SK-N-SH treated with all-trans-retinoic acid at 6 μM for 48 hours (cell line): ENCODE measurements at regions not wholly inside any gene's neighbourhood (a gene's known extent, or its start where the extent isn't known, plus 50 kb on each side); places are given as distances from the start of the nearest gene placed in this dataset.

ENCODE experiments used
- ATAC-seq: fragments of 200-7000 bp; cut with Tn5 transposase; 3 replicates; pipeline ENCODE4 v1.9.1; 2020; ENCODE audit warnings: mild to moderate bottlenecking, moderate library complexity
- ARNTL ChIP-seq: fragments of 450-650 bp; formaldehyde crosslinking; IDR thresholded peaks from 2 replicates; pipeline ENCODE4 v1.5.0; 2020; ENCODE audit warnings: low read depth, mild to moderate bottlenecking, moderate library complexity, borderline replicate concordance
- BACH2 ChIP-seq: fragments of 250-450 bp; sonication (Bioruptor Pico); IDR thresholded peaks from 2 replicates; pipeline ENCODE4 v1.9.0; 2021; ENCODE audit warnings: mild to moderate bottlenecking, borderline replicate concordance
- CREB5 ChIP-seq: fragments of 250-450 bp; sonication (Bioruptor Pico); IDR thresholded peaks from 2 replicates; pipeline ENCODE4 v1.5.1; 2020; ENCODE audit warnings: low read depth, mild to moderate bottlenecking, moderate library complexity
- CSRNP3 ChIP-seq: fragments of 250-450 bp; sonication (Bioruptor Pico); IDR thresholded peaks from 2 replicates; pipeline ENCODE4 v1.5.1; 2021; ENCODE audit warnings: mild to moderate bottlenecking, moderate library complexity
- ESRRG ChIP-seq: fragments of 250-450 bp; sonication (Bioruptor Pico); IDR thresholded peaks from 2 replicates; pipeline ENCODE4 v1.6.1; 2021; ENCODE audit warnings: mild to moderate bottlenecking
- GLIS3 ChIP-seq: fragments of 250-450 bp; sonication (Bioruptor Pico); IDR thresholded peaks from 2 replicates; pipeline ENCODE4 v1.5.0; 2020; ENCODE audit warnings: mild to moderate bottlenecking, moderate library complexity
- ISL1 ChIP-seq: fragments of 250-450 bp; sonication (Bioruptor Pico); IDR thresholded peaks from 2 replicates; pipeline ENCODE4 v2.1.2; 2022; ENCODE audit warnings: mild to moderate bottlenecking, moderate library complexity
- PPARA ChIP-seq: fragments of 250-450 bp; sonication (Bioruptor Pico); IDR thresholded peaks from 2 replicates; pipeline ENCODE4 v1.5.0; 2020; ENCODE audit warnings: mild to moderate bottlenecking, borderline replicate concordance
- RARB ChIP-seq: fragments of 250-450 bp; sonication (Bioruptor Pico); IDR thresholded peaks from 2 replicates; pipeline ENCODE4 v1.8.0; 2021; ENCODE audit warnings: mild to moderate bottlenecking, moderate library complexity
- SNAI2 ChIP-seq: fragments of 250-450 bp; sonication (Bioruptor Pico); IDR thresholded peaks from 2 replicates; pipeline ENCODE4 v1.5.0; 2020; ENCODE audit warnings: mild to moderate bottlenecking, moderate library complexity
- TCF4 ChIP-seq: fragments of 250-450 bp; sonication (Bioruptor Pico); IDR thresholded peaks from 2 replicates; pipeline ENCODE4 v1.8.0; 2021; ENCODE audit warnings: mild to moderate bottlenecking, moderate library complexity, borderline replicate concordance
- TOX ChIP-seq: fragments of 250-450 bp; sonication (Bioruptor Pico); IDR thresholded peaks from 2 replicates; pipeline ENCODE4 v1.8.0; 2021; ENCODE audit warnings: mild to moderate bottlenecking, moderate library complexity, borderline replicate concordance
- ZC3H10 ChIP-seq: fragments of 250-450 bp; sonication (Bioruptor Pico); IDR thresholded peaks from 2 replicates; pipeline ENCODE4 v1.5.1; 2021; ENCODE audit warnings: mild to moderate bottlenecking, moderate library complexity
- ZFP3 ChIP-seq: fragments of 250-450 bp; sonication (Bioruptor Pico); IDR thresholded peaks from 2 replicates; pipeline ENCODE4 v1.5.0; 2020; ENCODE audit warnings: mild to moderate bottlenecking, moderate library complexity
- ZFP30 ChIP-seq: fragments of 450-650 bp; formaldehyde crosslinking; IDR thresholded peaks from 2 replicates; pipeline ENCODE4 v1.5.0; 2022; ENCODE audit warnings: mild to moderate bottlenecking, moderate library complexity
- ZNF565 ChIP-seq: fragments of 450-650 bp; formaldehyde crosslinking; conservative IDR thresholded peaks from 2 replicates; pipeline ENCODE4 v1.5.0; 2020; ENCODE audit warnings: low read depth, mild to moderate bottlenecking, moderate library complexity
- ZNF70 ChIP-seq: fragments of 450-650 bp; formaldehyde crosslinking; IDR thresholded peaks from 2 replicates; pipeline ENCODE4 v1.5.0; 2020; ENCODE audit warnings: mild to moderate bottlenecking, moderate library complexity
- ZNF8 ChIP-seq: fragments of 450-650 bp; formaldehyde crosslinking; IDR thresholded peaks from 2 replicates; pipeline ENCODE4 v1.5.0; 2020; ENCODE audit warnings: mild to moderate bottlenecking, moderate library complexity
- TF ChIP-seq, protein P1 (sequence below): fragments of 250-450 bp; sonication (Bioruptor Pico); IDR thresholded peaks from 2 replicates; pipeline ENCODE4 v1.5.0; 2020; ENCODE audit warnings: mild to moderate bottlenecking, moderate library complexity
- TF ChIP-seq, protein P2 (sequence below): fragments of 250-450 bp; sonication (Bioruptor Pico); IDR thresholded peaks from 2 replicates; pipeline ENCODE4 v1.8.0; 2021; ENCODE audit warnings: low read depth, mild to moderate bottlenecking, moderate library complexity, borderline replicate concordance
- TF ChIP-seq, protein P3 (sequence below): fragments of 250-450 bp; sonication (Bioruptor Pico); IDR thresholded peaks from 2 replicates; pipeline ENCODE4 v1.8.0; 2020; ENCODE audit warnings: mild to moderate bottlenecking, moderate library complexity, borderline replicate concordance

- TF ChIP-seq ZNF565 (CRISPR knock-in tag) (no peak), TCF4 (no peak), PPARA (CRISPR knock-in tag) (no peak), SNAI2 (CRISPR knock-in tag) (no peak), ZC3H10 (CRISPR knock-in tag) (no peak), ARNTL (CRISPR knock-in tag) (no peak), BACH2 (CRISPR knock-in tag) (no peak), ZNF8 (no peak), RARB (CRISPR knock-in tag) (no peak), ZFP3 (CRISPR knock-in tag) (no peak), ESRRG (CRISPR knock-in tag) (no peak), CREB5 (CRISPR knock-in tag) (no peak), ISL1 (CRISPR knock-in tag) (no peak), CSRNP3 (CRISPR knock-in tag) (no peak), GLIS3 (no peak), ZFP30 (CRISPR knock-in tag) (no peak)
- TF ChIP-seq, protein P1, sequence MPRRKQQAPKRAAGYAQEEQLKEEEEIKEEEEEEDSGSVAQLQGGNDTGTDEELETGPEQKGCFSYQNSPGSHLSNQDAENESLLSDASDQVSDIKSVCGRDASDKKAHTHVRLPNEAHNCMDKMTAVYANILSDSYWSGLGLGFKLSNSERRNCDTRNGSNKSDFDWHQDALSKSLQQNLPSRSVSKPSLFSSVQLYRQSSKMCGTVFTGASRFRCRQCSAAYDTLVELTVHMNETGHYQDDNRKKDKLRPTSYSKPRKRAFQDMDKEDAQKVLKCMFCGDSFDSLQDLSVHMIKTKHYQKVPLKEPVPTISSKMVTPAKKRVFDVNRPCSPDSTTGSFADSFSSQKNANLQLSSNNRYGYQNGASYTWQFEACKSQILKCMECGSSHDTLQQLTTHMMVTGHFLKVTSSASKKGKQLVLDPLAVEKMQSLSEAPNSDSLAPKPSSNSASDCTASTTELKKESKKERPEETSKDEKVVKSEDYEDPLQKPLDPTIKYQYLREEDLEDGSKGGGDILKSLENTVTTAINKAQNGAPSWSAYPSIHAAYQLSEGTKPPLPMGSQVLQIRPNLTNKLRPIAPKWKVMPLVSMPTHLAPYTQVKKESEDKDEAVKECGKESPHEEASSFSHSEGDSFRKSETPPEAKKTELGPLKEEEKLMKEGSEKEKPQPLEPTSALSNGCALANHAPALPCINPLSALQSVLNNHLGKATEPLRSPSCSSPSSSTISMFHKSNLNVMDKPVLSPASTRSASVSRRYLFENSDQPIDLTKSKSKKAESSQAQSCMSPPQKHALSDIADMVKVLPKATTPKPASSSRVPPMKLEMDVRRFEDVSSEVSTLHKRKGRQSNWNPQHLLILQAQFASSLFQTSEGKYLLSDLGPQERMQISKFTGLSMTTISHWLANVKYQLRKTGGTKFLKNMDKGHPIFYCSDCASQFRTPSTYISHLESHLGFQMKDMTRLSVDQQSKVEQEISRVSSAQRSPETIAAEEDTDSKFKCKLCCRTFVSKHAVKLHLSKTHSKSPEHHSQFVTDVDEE (CRISPR knock-in tag), result no peak
- TF ChIP-seq, protein P2, sequence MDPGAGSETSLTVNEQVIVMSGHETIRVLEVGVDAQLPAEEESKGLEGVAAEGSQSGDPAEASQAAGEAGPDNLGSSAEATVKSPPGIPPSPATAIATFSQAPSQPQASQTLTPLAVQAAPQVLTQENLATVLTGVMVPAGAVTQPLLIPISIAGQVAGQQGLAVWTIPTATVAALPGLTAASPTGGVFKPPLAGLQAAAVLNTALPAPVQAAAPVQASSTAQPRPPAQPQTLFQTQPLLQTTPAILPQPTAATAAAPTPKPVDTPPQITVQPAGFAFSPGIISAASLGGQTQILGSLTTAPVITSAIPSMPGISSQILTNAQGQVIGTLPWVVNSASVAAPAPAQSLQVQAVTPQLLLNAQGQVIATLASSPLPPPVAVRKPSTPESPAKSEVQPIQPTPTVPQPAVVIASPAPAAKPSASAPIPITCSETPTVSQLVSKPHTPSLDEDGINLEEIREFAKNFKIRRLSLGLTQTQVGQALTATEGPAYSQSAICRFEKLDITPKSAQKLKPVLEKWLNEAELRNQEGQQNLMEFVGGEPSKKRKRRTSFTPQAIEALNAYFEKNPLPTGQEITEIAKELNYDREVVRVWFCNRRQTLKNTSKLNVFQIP (CRISPR knock-in tag), result no peak
- TF ChIP-seq, protein P3, sequence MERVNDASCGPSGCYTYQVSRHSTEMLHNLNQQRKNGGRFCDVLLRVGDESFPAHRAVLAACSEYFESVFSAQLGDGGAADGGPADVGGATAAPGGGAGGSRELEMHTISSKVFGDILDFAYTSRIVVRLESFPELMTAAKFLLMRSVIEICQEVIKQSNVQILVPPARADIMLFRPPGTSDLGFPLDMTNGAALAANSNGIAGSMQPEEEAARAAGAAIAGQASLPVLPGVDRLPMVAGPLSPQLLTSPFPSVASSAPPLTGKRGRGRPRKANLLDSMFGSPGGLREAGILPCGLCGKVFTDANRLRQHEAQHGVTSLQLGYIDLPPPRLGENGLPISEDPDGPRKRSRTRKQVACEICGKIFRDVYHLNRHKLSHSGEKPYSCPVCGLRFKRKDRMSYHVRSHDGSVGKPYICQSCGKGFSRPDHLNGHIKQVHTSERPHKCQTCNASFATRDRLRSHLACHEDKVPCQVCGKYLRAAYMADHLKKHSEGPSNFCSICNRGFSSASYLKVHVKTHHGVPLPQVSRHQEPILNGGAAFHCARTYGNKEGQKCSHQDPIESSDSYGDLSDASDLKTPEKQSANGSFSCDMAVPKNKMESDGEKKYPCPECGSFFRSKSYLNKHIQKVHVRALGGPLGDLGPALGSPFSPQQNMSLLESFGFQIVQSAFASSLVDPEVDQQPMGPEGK (CRISPR knock-in tag), result no peak
- ATAC-seq, result no peak
Measured at GRCh38 chr7:17446340-17446739, 147.9 kb downstream of the AHR start.

- ATAC-seq, result no peak
- TF ChIP-seq ZNF565 (CRISPR knock-in tag), result no peak
- TF ChIP-seq ZNF70, result no peak
- TF ChIP-seq, protein P1 (CRISPR knock-in tag), result no peak
- TF ChIP-seq, protein P2 (CRISPR knock-in tag), result no peak
- TF ChIP-seq CREB5 (CRISPR knock-in tag), result no peak
- no peak for TF ChIP-seq CSRNP3 (CRISPR knock-in tag)
- TF ChIP-seq TCF4, result no peak
- no peak for TF ChIP-seq ARNTL (CRISPR knock-in tag)
- no peak for TF ChIP-seq TOX (CRISPR knock-in tag)
- no peak for TF ChIP-seq BACH2 (CRISPR knock-in tag)
- no peak for TF ChIP-seq ZC3H10 (CRISPR knock-in tag)
- no peak for TF ChIP-seq SNAI2 (CRISPR knock-in tag)
Measured at GRCh38 chr7:17447728-17448478, 149.5 kb downstream of the AHR start.
